ENCODE measurements at regions not wholly inside any gene's neighbourhood (a gene's known extent, or its start where the extent isn't known, plus 50 kb on each side); places are given as distances from the start of the nearest gene placed in this dataset.
"Not testable (repeated sequence)": the region's sequence is repeated elsewhere in the genome, so short reads cannot be mapped to it uniquely, and the experiment has no call there.

DNA sequence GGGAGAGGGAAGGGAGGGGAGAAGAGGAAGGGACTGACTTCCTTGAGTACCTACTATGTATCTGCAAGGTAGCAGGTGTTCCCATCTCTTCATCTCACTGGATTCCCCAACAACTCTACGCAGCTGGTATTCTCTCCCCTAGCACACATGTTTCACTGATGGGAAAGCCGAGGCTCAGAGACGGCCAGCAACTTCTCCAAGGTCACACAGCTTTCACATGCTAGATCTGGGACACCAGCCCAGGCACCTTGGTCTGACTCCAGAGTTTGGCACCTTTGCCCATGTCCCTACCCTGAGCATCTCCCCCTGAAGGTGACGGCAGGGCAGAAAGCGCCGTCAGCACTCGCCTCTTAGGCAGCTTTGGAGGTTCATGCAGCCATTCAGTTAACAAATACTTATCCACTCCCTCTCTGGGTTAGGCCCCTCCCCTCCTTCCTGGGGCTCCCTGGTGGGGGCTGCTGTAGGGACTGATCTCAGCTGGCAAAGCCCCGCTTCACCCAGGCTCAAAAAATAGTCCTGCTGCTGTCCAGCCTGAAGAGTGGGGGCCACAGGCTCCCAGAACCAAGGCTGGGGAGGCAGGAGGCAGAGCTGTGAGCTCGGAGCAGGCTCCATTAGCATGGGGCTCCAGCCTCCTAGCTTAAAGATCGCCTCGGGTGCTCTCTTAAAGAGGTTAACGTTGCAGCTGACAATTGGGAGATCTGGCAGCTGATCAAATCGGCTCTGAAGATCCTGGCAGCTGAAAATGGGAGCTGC lies 79.4 kb downstream of the IGLL1 start:
- no peak for DNase-seq (ENCODE audit: low spot score)

DNA sequence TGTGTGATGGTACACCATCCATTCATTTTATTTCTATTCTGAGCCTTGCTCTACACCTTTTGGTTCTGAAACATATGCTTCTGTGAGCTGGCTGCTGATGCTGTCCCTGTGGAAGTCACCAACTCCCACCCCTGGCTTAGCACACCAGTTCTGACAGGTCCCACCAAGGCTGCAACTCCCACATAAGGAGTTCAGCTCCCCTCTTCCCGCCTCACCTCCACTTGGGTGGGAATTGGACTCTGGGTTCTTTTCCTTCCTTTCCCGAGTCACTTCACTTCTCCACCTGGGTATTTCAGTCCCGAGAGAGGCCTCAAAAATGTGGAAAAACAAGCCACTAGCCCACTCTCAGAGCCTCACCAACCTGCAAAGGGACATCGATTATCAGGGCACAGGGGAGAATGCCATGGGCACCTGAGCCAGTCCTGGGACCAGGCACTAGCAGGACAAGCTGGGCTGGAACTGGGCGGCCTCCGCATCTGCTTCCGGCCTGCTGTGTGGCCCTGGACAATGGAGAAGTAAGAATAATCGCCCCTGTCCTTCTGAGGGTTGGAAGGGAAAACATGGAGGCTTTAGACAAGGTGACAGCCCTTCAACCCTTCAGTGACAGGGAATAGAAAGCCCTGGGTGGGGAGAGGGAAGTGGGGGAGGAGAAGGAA lies 80.1 kb downstream of the IGLL1 start:
- no peak for DNase-seq (ENCODE audit: low spot score)

- DNase-seq (ENCODE audit: low spot score) = no peak
These were observed 81.0 kb downstream of the IGLL1 start for GRCh38 chr22:23498811-23499798.

DNA sequence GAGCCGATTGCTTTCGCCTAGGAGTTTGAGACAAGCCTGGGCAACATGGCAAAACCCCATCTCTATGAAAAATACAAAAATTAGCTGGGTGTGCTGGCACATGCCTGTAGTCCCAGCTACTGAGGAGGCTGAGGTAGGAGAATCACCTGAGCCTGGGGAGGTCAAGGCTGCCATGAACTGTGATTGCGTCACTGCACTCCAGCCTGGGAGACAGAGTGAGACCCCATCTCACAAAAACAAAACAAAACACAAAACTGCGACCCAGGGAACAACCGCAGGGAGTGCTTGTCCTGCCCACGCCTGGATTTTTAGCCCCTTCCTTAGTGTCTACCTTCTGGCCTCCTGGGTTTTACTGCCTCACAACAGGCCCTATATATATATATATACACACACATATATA lies 82.2 kb downstream of the IGLL1 start:
- DNase-seq (ENCODE audit: low spot score) = not testable (repeated sequence)

GRCh38 chr22:23497016-23497885 lies 82.8 kb downstream of the IGLL1 start:
- no peak for DNase-seq (ENCODE audit: low spot score)

DNA sequence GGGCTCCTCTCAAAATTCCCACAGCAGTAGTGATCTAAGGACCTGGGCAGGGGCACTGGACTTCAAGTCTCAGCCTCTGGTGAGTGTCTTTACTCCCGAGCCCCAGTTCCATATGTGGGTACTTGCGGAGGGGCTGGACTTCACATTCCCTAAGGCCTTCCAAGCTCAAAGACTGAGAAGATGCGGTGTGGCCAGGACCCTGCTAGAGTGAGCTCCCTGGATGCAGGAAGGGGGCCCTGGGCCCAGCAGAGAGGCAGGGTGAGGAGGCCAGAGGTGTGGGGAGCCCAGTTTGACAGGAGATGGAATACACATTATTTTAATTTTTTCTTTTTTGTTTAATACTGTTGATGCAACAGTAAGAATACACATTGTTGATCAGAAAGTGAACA lies 83.7 kb downstream of the IGLL1 start:
- DNase-seq (ENCODE audit: low spot score) = no peak

GRCh38 chr22:23495614-23496444 lies 84.3 kb downstream of the IGLL1 start:
- DNase-seq (ENCODE audit: low spot score) = no peak

DNA sequence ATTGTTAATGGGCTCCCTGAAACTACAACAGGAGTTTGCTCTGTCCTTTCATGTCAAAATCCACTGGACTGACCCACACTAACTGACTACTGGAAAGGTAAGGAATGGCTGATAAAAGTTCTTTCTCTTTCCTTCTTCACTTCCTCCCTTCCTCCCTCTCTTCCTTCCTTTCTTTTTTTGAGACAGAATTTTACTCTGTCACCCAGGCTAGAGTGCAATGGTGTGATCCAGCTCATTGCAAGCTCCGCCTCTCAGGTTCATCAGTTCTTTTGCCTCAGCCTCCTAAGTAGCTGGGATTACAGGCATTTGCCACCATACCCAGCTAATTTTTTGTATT lies 85.2 kb downstream of the IGLL1 start:
- no peak for DNase-seq (ENCODE audit: low spot score)

GRCh38 chr22:23485490-23485889 lies 94.6 kb downstream of the IGLL1 start:
- DNase-seq (ENCODE audit: low spot score) = no peak

- DNase-seq (ENCODE audit: low spot score) = no peak
These were observed 95.4 kb downstream of the IGLL1 start for GRCh38 chr22:23484651-23485050.

DNA sequence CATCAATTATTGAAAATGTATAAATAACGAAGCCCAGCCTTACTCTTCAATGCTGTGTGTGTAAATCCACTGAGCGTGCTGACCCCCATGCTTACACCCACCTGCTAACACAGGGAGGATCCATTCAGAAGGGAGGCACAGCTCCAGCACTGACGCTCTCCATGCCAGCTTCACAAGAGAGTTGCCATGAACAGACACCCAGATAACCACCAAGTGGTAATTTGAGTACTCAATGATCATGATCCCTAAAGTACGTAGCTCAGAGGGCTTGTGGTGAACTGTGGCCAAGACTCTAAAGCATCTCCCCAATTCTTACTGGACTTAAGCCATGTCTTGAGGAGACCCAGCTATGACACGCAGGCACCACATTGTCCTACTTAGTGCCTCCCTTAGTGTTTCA lies 98.7 kb downstream of the IGLL1 start:
- DNase-seq (ENCODE audit: low spot score) = no peak

DNA sequence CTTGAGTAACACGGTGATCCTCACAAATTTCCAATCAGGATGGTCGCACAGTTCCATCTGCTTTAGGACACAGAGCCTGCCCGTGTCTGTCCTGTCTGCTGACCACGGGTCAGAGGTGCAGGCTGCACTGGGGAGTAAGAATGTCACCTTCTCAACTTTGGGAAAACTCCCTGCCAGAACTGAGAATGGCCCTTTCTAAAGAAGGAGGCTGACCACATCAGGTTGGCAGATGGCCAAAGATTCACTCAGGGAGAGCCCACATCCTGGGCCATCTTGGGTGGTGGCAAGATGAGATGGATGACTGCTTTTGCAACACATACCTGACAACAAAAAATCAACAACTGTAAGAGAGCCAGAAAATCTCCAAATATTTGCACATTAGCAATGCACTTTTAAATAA lies 101.9 kb downstream of the IGLL1 start:
- no peak for DNase-seq (ENCODE audit: low spot score)

DNA sequence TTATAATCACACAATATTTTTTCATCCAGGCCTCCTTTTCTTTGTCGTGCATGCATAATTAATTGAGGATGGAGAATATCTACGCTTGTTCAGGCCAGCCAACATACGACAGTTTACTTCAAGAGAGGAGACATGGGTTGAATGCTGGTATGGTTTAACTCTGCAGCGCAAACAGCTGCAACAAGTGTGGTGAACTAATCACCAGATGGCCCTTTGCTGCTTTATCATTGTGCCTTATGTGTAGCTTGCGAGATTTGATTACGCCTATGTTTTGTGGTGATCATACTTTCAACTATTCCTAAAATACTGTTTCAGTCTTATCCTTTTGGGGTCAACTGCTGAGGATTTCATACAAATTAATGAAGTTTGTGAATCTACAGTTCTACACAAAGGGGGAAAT lies 105.6 kb downstream of the IGLL1 start:
- DNase-seq (ENCODE audit: low spot score) = not testable (repeated sequence)

DNA sequence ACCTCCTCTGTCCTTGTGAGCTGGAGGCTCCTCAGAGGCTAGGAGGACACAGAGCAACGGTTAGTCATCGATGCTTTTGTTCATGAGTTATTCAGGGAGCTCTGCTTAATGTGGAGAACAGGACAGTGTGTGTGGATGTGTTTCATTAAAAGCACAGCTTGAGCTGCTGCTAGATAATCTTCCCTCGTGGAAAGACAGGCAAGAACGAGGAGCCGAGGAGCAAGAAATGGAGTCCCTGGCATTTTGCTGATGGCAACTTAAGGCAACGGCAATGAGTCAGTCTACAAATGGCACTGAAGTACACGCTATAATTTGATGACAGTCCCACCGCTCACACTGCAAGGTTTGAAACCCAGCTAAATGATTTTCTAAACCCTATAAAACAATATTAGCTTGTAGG lies 106.2 kb downstream of the IGLL1 start:
- DNase-seq (ENCODE audit: low spot score) = no peak

GRCh38 chr22:23472376-23472775 lies 107.7 kb downstream of the IGLL1 start:
- not testable (repeated sequence) for DNase-seq (ENCODE audit: low spot score)

DNA sequence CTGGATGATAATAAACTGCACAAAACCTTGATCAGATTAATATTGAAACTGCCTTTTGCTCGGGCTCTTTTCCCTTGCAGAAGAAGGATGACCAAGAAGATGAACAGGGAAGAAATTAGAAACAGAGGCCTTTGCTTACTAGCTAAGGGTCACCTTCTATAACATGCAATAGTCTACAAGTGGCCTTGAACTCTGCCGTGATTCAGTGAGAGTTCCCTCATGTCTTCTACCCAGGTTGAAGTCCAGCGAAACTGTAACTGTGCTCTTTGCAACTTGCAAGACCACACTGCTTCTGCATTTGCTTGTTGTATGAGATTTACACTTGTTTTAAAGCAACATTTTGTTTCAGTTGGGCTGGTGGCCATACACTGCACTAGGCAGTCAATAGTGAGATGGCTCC lies 108.4 kb downstream of the IGLL1 start:
- DNase-seq (ENCODE audit: low spot score) = no peak

DNA sequence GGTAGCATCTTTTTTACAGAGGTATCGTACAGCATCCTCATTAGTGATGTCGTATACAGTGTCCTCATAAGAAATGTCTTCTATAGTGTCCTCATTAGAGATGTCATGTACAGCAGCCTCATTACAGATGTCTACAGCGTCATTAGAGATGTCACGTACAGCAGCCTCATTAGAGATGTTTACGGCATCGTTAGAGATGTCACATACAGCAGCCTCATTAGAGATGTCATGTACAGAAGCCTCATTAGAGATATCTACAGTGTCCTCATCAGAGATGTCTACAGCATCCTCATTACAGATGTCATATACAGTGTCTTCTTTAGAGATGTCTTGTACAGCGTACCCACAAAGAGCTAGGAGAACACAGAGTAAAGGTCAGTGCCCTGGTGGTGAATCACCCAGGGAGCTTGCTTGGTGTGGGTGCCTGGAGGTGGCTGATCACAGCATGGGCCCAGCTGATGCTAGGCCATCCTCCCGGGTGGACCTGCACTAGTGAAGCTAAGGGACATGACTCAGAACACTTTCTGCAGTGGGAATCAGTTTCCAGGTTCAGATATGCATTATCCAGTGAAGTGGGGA lies 109.2 kb downstream of the IGLL1 start:
- DNase-seq (ENCODE audit: low spot score) = no peak

GRCh38 chr22:23467721-23468294 lies 112.3 kb downstream of the IGLL1 start:
- peak; percentile 27 for DNase-seq (ENCODE audit: low spot score)

- DNase-seq (ENCODE audit: low spot score) = no peak
These were observed 113.7 kb downstream of the IGLL1 start for GRCh38 chr22:23466351-23466750.

DNA sequence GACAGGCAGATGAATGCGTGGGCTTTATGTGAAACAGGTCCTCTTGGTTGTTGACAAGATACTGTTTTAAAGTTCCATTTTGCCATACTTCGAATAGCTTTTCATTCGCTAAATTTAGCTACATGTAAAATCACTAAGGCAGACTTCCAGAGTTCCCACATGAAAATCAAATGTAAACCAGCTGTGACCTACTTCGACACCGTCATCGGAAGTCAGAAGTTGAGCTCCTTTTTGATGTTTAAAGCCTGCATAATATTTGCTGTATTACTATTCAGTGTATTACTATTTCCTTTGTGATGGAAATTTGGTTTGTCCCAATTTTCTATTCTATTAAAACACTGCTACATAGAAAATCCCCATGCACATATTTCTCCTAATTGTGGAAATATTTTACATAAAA lies 115.3 kb downstream of the IGLL1 start:
- DNase-seq (ENCODE audit: low spot score) = not testable (repeated sequence)

Data from HuH-7.5 (cell line).